Vagina (tissue), 2 donors: ENCODE measurements at regions not wholly inside any gene's neighbourhood (a gene's known extent, or its start where the extent isn't known, plus 50 kb on each side); places are given as distances from the start of the nearest gene placed in this dataset.

ENCODE experiments used
- CTCF ChIP-seq, 3 experiments: fragments of 450-650 bp in 2 of 3; fragments of 200-600 bp in 1 of 3; sonication (generic) in 1 of 3; IDR thresholded peaks; one replicate each; pipeline ENCODE4 v1.5.1; 2017 to 2019; ENCODE audit warnings: antibody characterized with exemption in 3 of 3, mild to moderate bottlenecking in 2 of 3, moderate library complexity in 2 of 3
- POLR2A ChIP-seq, 2 donors: fragments of 450-650 bp; IDR thresholded peaks; one replicate each; pipeline ENCODE4 v1.6.1; 2017; ENCODE audit warnings: antibody characterized with exemption in 2 of 2, mild to moderate bottlenecking in 2 of 2, moderate library complexity in 2 of 2

GRCh38 chr9:18397076-18397475 is 76.9 kb upstream of the ADAMTSL1 start:
- no peak for TF ChIP-seq CTCF (IDR thresholded peaks at IDR 0.05)
- TF ChIP-seq POLR2A (IDR thresholded peaks at IDR 0.05) = no peak
